AG10803 (cell line): ENCODE measurements at regions not wholly inside any gene's neighbourhood (a gene's known extent, or its start where the extent isn't known, plus 50 kb on each side); places are given as distances from the start of the nearest gene placed in this dataset.
A peak's percentile ranks its signal among the peaks of the same experiment; 100 is the strongest.

Experiments used
- DNase-seq: peaks from one replicate; pipeline ENCODE4 v3.0.0; 2010; ENCODE audit warnings: low read depth
- H3K4me3 ChIP-seq: 2 replicates; pipeline ENCODE4 v1.5.1; 2011; ENCODE audit warnings: mild to moderate bottlenecking, low read length, control low read depth
- CTCF ChIP-seq: conservative IDR thresholded peaks from 2 replicates; pipeline ENCODE4 v1.5.1; 2011; ENCODE audit warnings: mild to moderate bottlenecking, low read length, control low read depth, inconsistent platforms

GRCh38 chr10:3467052-3467951, 294.7 kb upstream of the PITRM1 start:
- peak; percentile 63 for TF ChIP-seq CTCF
- peak overlapping the region; percentile 46 for H3K4me3 ChIP-seq
- DNase-seq, result peak; percentile 100

- H3K4me3 ChIP-seq, result no peak overlapping the region
- no peak for DNase-seq
- no peak for TF ChIP-seq CTCF
Measured at GRCh38 chr10:3465406-3465891, 292.9 kb upstream of the PITRM1 start.

- no peak for TF ChIP-seq CTCF
- no peak for DNase-seq
- no peak overlapping the region for H3K4me3 ChIP-seq
Measured at GRCh38 chr10:3464760-3465405, 292.3 kb upstream of the PITRM1 start.

GRCh38 chr10:3460420-3461128, 288.0 kb upstream of the PITRM1 start:
- H3K4me3 ChIP-seq, result no peak overlapping the region
- DNase-seq, result no peak
- no peak for TF ChIP-seq CTCF

GRCh38 chr10:3455385-3456334, 283.1 kb upstream of the PITRM1 start:
- no peak overlapping the region for H3K4me3 ChIP-seq
- DNase-seq, result peak; percentile 15
- TF ChIP-seq CTCF, result no peak

GRCh38 chr10:3452683-3453361, 280.2 kb upstream of the PITRM1 start:
- TF ChIP-seq CTCF, result no peak
- DNase-seq, result peak; percentile 94
- H3K4me3 ChIP-seq, result peak overlapping the region; percentile 11
